Activated T-helper 2 cell treated with anti-CD3 and anti-CD28 coated beads, Interferon-gamma antibody, Interleukin-2, Interleukin-4, amounts not matched to agents 10 μg/mL and 5 μg/mL and 100 μg/mL, durations not matched to agents 14 hours and 24 hours and 36 hours (primary cell): ENCODE measurements at regions not wholly inside any gene's neighbourhood (a gene's known extent, or its start where the extent isn't known, plus 50 kb on each side); places are given as distances from the start of the nearest gene placed in this dataset.

Source experiments
- DNase-seq: peaks from one replicate; pipeline ENCODE4 v3.0.0; 2021; ENCODE audit warnings: low spot score
- H3K27ac Mint-ChIP-seq: one replicate; pipeline ENCODE4 v1.8.0; 2021; ENCODE audit warnings: mixed read lengths
- H3K27me3 Mint-ChIP-seq: one replicate; pipeline ENCODE4 v1.8.0; 2021; ENCODE audit warnings: low read depth, mixed read lengths
- H3K36me3 Mint-ChIP-seq: one replicate; pipeline ENCODE4 v1.8.0; 2021; ENCODE audit warnings: low read depth, mixed read lengths
- H3K4me1 Mint-ChIP-seq: one replicate; pipeline ENCODE4 v1.8.0; 2021; ENCODE audit warnings: low read depth, mixed read lengths
- H3K4me3 Mint-ChIP-seq: one replicate; pipeline ENCODE4 v1.8.0; 2021; ENCODE audit warnings: low read depth, mild to moderate bottlenecking, moderate library complexity, mixed read lengths
- H3K9me3 Mint-ChIP-seq: one replicate; pipeline ENCODE4 v1.8.0; 2021; ENCODE audit warnings: mixed read lengths
- intact Hi-C: fragments of 100-400 bp; cut with micrococcal nuclease; formaldehyde crosslinking; loops from one replicate; pipeline ENCODE4 v1.15.1; 2023

DNA sequence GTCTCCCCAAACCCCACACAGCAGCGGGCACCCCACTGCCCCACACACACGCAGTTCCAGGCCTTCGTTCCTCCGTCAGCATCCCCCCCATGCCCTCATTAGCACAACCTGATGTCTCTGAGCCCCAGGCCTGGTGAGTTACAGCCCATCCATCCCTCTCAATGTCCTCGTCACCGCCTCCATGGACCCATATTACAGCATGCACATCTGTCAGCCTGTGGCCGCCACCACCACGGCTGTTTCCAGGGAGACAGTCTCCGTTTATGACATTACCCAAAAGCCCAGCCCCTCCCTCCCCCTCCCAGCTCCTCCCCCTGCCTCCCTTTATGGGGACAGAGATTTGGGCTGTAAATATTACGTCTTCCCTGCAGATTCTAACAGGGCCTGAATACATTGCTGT is 143.1 kb upstream of the LINGO1 start:
- Mint-ChIP-seq H3K27ac (no peak overlapping the region), H3K4me1 (no peaks in the 10 kb centered on the region), H3K27me3 (no peaks in the 10 kb centered on the region), H3K36me3 (no peaks in the 10 kb centered on the region), H3K4me3 (no peak overlapping the region), H3K9me3 (no peaks in the 10 kb centered on the region)
- intact Hi-C loops, result no loop called here
- no peak for DNase-seq

DNA sequence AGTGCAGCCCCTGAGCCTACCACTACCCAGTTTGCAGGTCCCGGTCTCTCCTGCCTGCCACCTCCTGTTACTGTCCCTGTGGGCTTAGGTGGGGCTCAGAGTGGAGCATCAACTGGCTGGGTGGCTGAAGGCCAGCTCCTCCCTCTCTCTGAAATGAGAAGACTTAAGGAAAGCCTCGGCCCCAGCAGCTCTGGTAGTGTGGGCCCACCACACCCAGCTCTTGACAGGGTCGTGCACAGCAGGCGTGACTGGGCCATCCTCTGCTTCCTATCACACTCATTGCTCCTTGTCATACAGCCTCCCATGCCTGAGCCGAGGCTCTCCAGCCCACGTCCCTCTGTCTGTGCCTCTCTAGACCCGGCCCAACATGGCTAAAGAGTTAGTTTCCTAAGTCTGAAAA is 142.7 kb upstream of the LINGO1 start:
- Mint-ChIP-seq H3K9me3 (no peaks in the 10 kb centered on the region), H3K36me3 (no peaks in the 10 kb centered on the region), H3K4me3 (no peak overlapping the region), H3K27ac (no peak overlapping the region), H3K4me1 (no peaks in the 10 kb centered on the region), H3K27me3 (no peaks in the 10 kb centered on the region)
- intact Hi-C loops, result no loop called here
- DNase-seq, result no peak

DNA sequence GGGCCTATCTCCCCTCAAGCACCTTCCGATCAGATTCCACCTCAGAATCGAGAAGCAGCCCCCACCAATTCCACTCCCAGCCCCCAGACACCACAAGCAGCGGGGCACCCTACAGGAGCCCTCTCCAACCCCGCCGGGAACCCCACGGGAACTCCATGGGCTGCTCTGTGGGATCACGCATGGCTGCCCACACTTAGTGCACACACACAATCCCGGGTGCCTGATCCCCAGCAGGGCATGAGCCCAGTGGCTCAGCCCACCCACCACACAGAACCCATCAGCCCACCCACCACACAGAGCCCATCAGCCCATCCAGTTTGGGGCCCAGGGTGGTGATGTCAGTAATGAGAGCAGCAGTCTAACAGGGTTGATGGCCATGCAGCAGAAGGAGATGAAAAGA is 141.6 kb upstream of the LINGO1 start:
- Mint-ChIP-seq H3K27me3 (no peaks in the 10 kb centered on the region), H3K4me3 (no peak overlapping the region), H3K27ac (no peak overlapping the region), H3K4me1 (no peaks in the 10 kb centered on the region), H3K36me3 (no peaks in the 10 kb centered on the region), H3K9me3 (no peaks in the 10 kb centered on the region)
- no peak for DNase-seq
- intact Hi-C loops, result no loop called here

DNA sequence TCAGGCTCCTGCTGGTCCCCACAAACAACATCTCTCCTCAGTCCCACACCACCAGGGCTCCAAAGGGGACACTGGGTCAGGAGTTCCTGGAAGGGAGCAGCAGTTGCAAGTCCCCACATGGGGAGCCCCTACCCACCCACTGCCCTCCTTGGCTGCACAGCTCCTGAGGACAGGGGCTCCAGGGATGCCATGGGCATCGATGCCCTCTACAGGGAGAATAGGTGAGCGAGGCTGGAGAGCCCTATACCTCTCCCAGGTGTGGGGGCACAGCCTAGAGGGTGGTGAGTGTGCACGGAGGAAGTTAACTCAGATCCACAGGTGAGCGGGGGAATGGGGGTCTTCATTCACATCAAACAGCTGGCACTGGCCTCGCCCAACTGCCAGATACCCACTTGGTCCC is 141.2 kb upstream of the LINGO1 start:
- Mint-ChIP-seq H3K27me3 (no peaks in the 10 kb centered on the region), H3K9me3 (no peaks in the 10 kb centered on the region), H3K27ac (no peak overlapping the region), H3K36me3 (no peaks in the 10 kb centered on the region), H3K4me1 (no peaks in the 10 kb centered on the region), H3K4me3 (no peak overlapping the region)
- intact Hi-C loops, result no loop called here
- DNase-seq, result no peak

DNA sequence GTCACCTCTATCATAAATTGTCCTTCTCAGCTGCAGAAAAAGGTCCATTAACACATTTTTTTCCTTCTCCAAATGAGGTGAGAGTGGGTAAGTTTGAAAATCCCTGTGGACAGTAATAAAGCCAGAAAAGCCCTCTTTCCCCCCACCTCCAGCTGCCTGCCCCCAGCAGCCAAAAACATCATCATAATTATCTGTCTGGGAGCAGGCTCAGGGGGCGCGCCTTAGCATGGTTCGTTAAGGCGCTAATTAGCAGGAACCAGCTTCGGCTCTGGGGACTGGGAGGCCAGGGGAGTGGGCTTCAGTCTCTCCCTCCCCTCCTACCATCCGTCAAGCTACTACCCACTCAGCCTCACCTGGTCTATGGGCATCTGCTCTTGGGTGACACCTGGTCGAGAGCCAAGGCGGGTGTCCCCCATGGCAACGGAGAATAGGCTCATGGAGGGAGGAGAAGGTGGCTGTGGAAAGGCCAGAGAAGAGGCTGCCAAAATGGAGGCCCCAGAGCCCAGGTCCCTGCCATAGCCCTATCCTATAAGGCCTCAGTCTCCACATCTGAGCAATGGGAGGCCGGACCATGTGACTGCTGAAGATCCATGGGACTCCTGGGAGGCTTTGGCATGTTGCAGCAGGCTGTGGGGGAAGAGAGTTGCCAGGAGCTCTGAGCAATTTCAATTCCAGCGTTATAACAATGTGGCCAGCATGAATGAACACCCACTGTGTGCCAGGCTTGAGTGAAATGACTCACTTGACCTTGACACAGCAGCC is 140.1 kb upstream of the LINGO1 start:
- H3K9me3 Mint-ChIP-seq, result no peaks in the 10 kb centered on the region
- no peak for DNase-seq
- H3K4me1 Mint-ChIP-seq, result no peaks in the 10 kb centered on the region
- H3K4me3 Mint-ChIP-seq, result no peak overlapping the region
- no peak overlapping the region for H3K27ac Mint-ChIP-seq
- intact Hi-C loops, result no loop called here
- H3K27me3 Mint-ChIP-seq, result peaks cover 2% of the 10 kb centered on the region
- H3K36me3 Mint-ChIP-seq, result no peaks in the 10 kb centered on the region

DNA sequence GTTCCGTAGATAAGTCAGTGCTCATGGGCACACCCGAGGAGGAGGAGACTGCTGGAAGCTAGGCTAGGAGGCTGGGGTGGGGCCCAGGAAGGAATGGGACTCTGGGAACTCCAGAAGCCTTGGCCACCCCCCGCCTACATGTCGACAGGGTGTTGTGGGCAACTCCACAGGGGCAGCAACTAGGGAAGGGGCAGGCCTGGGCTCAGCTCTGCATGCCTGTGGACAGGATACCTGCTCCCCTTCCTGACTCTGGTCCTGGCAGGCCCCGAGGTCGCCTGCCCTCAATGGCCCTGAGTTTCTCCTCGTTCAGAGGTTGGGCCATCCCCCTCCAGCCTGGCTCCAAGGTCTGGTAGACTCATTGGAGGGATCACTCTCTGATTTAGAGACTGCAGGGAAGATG is 138.9 kb upstream of the LINGO1 start:
- Mint-ChIP-seq H3K9me3 (no peaks in the 10 kb centered on the region), H3K4me1 (no peaks in the 10 kb centered on the region), H3K27me3 (peaks cover 4% of the 10 kb centered on the region), H3K36me3 (no peaks in the 10 kb centered on the region), H3K4me3 (no peak overlapping the region), H3K27ac (no peak overlapping the region)
- DNase-seq, result no peak
- intact Hi-C loops, result no loop called here

DNA sequence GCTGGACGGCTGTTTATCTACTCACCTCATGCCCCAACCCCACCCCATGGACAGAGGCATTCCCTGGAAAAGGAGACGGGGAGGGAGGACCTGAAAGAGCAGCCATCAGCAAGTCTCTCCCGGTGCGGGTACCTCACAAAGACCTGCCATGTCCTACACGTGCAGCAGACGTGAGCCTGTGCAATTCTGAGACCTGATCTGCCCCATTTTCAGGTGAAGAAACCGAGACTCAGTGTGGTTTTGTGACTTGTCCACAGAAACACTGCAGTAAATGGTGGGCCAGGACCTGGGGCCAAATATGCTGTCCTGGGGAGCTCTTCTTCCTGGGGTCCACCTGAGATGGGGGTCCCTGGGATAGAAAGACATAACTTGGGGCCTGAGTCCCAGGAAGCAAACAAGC is 137.0 kb upstream of the LINGO1 start:
- Mint-ChIP-seq H3K27ac (no peak overlapping the region), H3K9me3 (no peaks in the 10 kb centered on the region), H3K4me1 (no peaks in the 10 kb centered on the region), H3K36me3 (no peaks in the 10 kb centered on the region), H3K4me3 (no peak overlapping the region), H3K27me3 (peaks cover 12% of the 10 kb centered on the region)
- intact Hi-C loops, result no loop called here
- no peak for DNase-seq

DNA sequence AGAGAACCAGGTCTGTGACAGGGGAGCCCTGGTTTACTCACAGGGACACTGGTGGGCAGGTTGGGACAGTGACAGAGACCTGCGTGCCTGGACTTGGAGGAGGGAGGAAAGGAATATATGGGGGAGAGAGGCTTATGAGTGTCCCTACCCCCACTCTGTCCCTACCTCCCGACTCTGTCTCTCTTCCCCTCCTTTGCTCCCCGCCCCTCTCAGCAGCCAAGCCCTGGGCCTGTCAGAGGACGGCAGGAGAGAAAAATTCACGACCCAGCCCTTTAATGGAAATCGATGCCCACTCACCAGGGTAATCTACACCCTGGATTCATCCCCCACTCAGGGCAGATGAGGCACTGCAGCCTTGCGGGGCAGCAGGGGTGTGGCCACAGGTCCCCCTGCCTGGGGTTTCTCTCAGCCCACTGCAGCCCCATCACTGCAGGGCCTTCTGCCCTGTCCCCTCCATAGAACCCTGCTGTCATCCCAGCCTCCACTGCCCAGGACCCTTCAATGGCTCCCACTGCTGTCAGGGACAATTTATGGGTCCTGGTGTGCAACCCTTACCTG is 135.9 kb upstream of the LINGO1 start:
- no peak for DNase-seq
- no peak overlapping the region for H3K27ac Mint-ChIP-seq
- peaks cover 15% of the 10 kb centered on the region for H3K27me3 Mint-ChIP-seq
- no peak overlapping the region for H3K4me3 Mint-ChIP-seq
- no peaks in the 10 kb centered on the region for H3K36me3 Mint-ChIP-seq
- H3K9me3 Mint-ChIP-seq, result no peaks in the 10 kb centered on the region
- no peaks in the 10 kb centered on the region for H3K4me1 Mint-ChIP-seq
- intact Hi-C loops, result no loop called here

DNA sequence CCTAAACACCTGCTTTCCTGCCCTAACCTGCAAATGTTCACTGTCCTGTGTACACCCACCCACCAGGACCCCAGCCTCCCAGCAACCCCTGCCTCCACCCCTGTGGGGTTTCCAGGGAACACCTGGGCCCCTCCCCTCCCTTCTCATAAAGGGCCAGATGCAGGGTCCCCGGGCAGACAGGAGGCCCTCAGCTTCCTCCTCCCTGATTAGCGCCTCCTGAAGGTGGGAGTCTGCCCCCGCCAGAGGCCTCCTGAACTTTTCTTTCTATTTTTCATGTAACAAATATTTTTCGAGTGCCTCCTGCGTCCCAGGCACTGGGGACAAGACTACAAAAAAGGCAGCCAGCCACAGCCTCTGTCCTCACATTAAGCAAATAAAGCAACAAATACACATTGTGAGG is 135.4 kb upstream of the LINGO1 start:
- no peak overlapping the region for H3K27ac Mint-ChIP-seq
- H3K9me3 Mint-ChIP-seq, result no peaks in the 10 kb centered on the region
- intact Hi-C loops, result no loop called here
- DNase-seq, result no peak
- no peaks in the 10 kb centered on the region for H3K36me3 Mint-ChIP-seq
- H3K4me3 Mint-ChIP-seq, result no peak overlapping the region
- peaks cover 15% of the 10 kb centered on the region for H3K27me3 Mint-ChIP-seq
- no peaks in the 10 kb centered on the region for H3K4me1 Mint-ChIP-seq

DNA sequence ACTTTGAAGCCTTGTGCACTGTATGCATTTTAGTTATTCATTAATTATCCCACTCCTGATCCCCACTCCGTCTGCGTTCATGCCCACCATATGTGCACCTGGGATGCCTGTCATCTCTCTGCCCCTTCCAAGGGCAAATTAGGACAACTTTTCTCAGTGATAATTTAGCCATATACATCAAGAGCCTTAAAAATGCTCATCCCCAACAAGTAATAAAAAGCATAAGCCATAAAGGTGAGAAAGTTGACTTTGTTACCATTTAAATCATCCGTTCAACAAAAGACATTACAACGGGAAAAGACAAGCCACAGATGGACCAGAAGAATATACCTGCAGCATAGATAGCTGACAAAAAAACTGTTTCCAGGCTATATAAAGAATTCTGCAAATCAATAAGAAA is 131.4 kb upstream of the LINGO1 start:
- DNase-seq, result no peak
- intact Hi-C loops, result no loop called here
- Mint-ChIP-seq H3K4me1 (no peaks in the 10 kb centered on the region), H3K9me3 (no peaks in the 10 kb centered on the region), H3K27me3 (peaks cover 15% of the 10 kb centered on the region), H3K27ac (no peak overlapping the region), H3K4me3 (no peak overlapping the region), H3K36me3 (no peaks in the 10 kb centered on the region)

DNA sequence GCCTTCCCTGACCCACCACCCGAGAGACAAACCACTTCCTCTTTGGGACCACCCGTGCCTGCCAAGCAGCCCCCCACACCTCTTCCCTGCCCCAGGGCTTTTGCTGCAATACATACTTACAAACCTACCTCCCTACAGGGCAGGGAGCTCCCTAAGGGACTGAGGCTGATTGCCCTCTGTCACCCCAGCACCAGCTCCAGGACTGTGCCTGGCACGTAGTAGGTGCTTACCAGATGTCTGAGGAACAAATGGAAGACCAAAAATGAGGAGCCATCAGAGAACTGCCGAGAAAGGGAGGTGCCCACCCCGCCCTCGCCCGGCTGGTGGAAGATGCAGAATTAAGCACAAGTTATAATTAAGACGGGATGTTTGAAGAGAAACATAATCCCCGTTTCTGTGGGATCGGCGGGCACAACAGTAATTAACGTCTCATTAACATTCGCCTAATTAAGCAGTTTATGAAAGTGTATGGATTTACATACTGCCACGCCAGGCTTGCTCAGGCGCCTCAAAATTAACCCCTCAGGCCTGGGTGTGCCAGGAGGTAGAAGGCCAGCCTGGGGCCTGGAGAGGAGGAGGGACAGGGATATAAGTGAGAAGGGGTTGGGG is 130.1 kb upstream of the LINGO1 start:
- no peaks in the 10 kb centered on the region for H3K36me3 Mint-ChIP-seq
- H3K27ac Mint-ChIP-seq, result no peak overlapping the region
- intact Hi-C loops, result no loop called here
- no peak for DNase-seq
- no peak overlapping the region for H3K4me3 Mint-ChIP-seq
- H3K9me3 Mint-ChIP-seq, result no peaks in the 10 kb centered on the region
- peaks cover 13% of the 10 kb centered on the region for H3K27me3 Mint-ChIP-seq
- no peaks in the 10 kb centered on the region for H3K4me1 Mint-ChIP-seq

DNA sequence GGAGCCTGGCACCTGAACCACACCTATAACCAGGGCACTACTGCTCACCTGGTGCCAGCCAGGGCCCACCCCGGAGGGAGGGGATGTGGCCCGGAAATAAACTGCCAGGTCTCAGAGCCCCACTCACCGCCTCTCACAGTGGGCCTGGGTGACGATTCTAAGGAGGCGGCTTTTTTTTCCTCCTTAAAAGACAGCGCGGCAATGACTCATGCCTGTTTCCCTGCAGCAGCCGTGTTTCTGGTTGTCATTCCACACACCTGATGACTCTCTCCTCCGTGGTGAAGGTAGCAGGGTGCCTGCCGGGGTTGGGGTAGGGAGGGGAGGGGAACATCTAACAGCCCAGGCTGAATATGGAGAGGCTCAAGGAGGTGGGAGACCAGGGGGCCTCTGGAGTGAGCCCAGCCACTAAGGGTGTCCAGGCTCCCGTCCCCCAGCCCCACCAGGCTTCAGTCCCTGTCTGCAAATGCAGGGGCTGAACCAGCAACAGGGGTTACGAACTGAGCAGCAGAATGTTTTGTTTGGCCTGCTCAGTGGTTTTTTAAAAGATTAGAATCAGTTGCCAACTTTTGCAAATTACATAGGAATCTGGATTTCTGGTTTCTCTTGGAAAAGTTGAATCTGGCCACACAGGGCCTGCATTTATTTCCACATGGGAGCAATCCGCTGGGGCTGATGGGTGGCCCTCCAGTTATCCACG is 127.3 kb upstream of the LINGO1 start:
- Mint-ChIP-seq H3K9me3 (no peaks in the 10 kb centered on the region), H3K4me1 (no peaks in the 10 kb centered on the region), H3K4me3 (no peak overlapping the region), H3K36me3 (no peaks in the 10 kb centered on the region), H3K27me3 (peaks cover 4% of the 10 kb centered on the region), H3K27ac (no peak overlapping the region)
- intact Hi-C loops, result no loop called here
- DNase-seq, result no peak

DNA sequence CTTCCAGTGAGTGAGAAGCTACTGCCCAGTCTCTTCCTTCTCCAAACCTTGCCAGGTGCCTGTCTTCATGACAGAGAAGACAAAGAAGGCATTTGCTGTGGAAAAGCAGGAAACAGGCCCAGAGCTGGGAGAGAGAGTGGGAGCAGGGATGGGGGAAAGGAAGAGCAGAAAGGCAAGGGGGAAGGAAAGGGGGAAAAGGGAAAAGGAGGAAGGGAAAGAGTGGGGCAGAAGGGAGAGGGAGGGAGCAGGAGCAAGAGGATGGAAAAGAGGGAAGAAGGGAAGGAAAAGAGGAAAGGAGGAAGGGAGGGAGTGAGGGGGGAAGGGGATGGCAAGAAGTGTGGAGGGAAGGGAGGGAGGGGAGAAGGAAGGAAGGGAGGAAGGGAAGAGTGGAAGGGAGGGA is 121.2 kb upstream of the LINGO1 start:
- Mint-ChIP-seq H3K4me1 (no peaks in the 10 kb centered on the region), H3K27ac (no peak overlapping the region), H3K4me3 (no peak overlapping the region), H3K9me3 (no peaks in the 10 kb centered on the region), H3K27me3 (no peaks in the 10 kb centered on the region), H3K36me3 (no peaks in the 10 kb centered on the region)
- intact Hi-C loops, result no loop called here
- DNase-seq, result no peak
